Hepatocyte (in vitro differentiated cells): ENCODE measurements at regions not wholly inside any gene's neighbourhood (a gene's known extent, or its start where the extent isn't known, plus 50 kb on each side); places are given as distances from the start of the nearest gene placed in this dataset.

Experiments used
- DNase-seq: peaks from one replicate; pipeline ENCODE4 v3.0.0-alpha.2; 2016; ENCODE audit warnings: low spot score
- H2AFZ ChIP-seq: fragments of 200-600 bp; sonication (generic); 2 replicates; pipeline ENCODE4 v1.6.0; 2016; ENCODE audit warnings: antibody characterized with exemption, mild to moderate bottlenecking
- H3K27ac ChIP-seq: fragments of 200-600 bp; sonication (generic); 2 replicates; pipeline ENCODE4 v1.5.1; 2016; ENCODE audit warnings: mild to moderate bottlenecking
- H3K27me3 ChIP-seq: fragments of 200-600 bp; sonication (generic); 2 replicates; pipeline ENCODE4 v1.6.1; 2016
- H3K36me3 ChIP-seq: fragments of 200-600 bp; sonication (generic); replicated peaks from 2 replicates; pipeline ENCODE4 v1.5.1; 2016; ENCODE audit warnings: low read depth; ENCODE audit not compliant: insufficient read depth
- H3K4me1 ChIP-seq: fragments of 200-600 bp; sonication (generic); 2 replicates; pipeline ENCODE4 v1.5.1; 2016; ENCODE audit warnings: mild to moderate bottlenecking, moderate library complexity; ENCODE audit not compliant: insufficient read depth
- H3K4me2 ChIP-seq: fragments of 200-600 bp; sonication (generic); 2 replicates; pipeline ENCODE4 v1.6.0; 2016
- H3K4me3 ChIP-seq: fragments of 200-600 bp; sonication (generic); 2 replicates; pipeline ENCODE4 v1.5.1; 2016; ENCODE audit warnings: mild to moderate bottlenecking
- H3K79me2 ChIP-seq: fragments of 200-600 bp; sonication (generic); 2 replicates; pipeline ENCODE4 v1.6.0; 2017; ENCODE audit warnings: mild to moderate bottlenecking
- H3K9me2 ChIP-seq: fragments of 200-600 bp; sonication (generic); replicated peaks from 2 replicates; pipeline ENCODE4 v1.6.0; 2017; ENCODE audit warnings: mild to moderate bottlenecking; ENCODE audit not compliant: insufficient read depth
- H3K9me3 ChIP-seq: fragments of 200-600 bp; sonication (generic); 2 replicates; pipeline ENCODE4 v1.5.1; 2016; ENCODE audit warnings: low read depth, mild to moderate bottlenecking
- H4K20me1 ChIP-seq: fragments of 200-600 bp; sonication (generic); 2 replicates; pipeline ENCODE4 v1.6.0; 2016; ENCODE audit warnings: mild to moderate bottlenecking; ENCODE audit not compliant: insufficient read depth, poor library complexity, severe bottlenecking
- EZH2 ChIP-seq: fragments of 200-600 bp; sonication (generic); IDR thresholded peaks from 2 replicates; pipeline ENCODE4 v1.6.1; 2016; ENCODE audit warnings: antibody characterized with exemption, mild to moderate bottlenecking, borderline replicate concordance
- EZH2phosphoT487 ChIP-seq: fragments of 200-600 bp; sonication (generic); IDR thresholded peaks from one replicate; pipeline ENCODE4 v1.6.1; 2018; ENCODE audit warnings: antibody characterized with exemption, mild to moderate bottlenecking, low read depth, moderate library complexity; ENCODE audit not compliant: unreplicated experiment, severe bottlenecking
- WGBS: methylation state at CpG from one replicate; pipeline ENCODE4 v1.1.6; 2016; ENCODE audit warnings: low lambda C conversion rate; ENCODE audit errors: missing lambda C conversion rate; 5-methylcytosine and 5-hydroxymethylcytosine counted together
- TF ChIP-seq, protein P1 (sequence below): fragments of 200-600 bp; sonication (generic); IDR thresholded peaks from 2 replicates; pipeline ENCODE4 v1.5.1; 2016; ENCODE audit warnings: antibody characterized with exemption, mild to moderate bottlenecking; ENCODE audit not compliant: poor library complexity

DNA sequence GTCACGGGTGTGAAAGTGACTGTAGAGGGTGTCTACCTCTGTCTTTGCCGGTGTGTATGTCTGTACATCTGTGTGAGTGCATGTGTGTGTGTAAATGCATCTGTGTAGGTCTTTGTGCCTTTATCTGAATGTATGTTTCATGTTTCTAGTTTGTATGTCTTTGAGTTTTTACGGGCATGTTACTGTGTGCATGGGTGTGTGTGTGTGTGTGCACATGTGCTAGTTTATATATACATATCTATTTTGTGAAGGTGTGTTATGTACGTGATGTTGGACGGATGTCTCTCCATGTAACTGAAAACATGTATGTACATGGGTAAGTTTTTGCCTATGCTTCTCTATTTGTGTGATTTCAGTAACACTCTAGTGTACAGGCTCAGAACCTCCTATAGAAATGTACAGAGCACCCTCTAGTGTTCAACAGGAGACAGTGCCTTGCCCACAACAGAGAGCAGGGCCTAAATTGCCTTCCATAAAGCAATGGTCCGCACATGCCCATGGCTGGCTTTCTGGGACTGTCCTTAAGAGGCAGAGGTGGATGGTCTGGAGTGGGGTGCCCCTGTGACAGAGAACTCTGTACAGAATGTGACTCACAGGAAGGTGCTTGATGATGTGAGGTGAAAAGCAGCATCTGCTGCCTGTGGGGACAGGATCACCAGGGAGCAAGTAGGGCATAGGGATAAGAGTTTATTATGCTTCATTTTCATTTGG is 343.5 kb downstream of the RAPGEF2 start:
- Histone ChIP-seq H3K27me3 (no peaks in the 10 kb centered on the region), H3K36me3 (no peaks in the 10 kb centered on the region), H3K4me1 (peaks cover 6% of the 10 kb centered on the region), H2AFZ (peak overlapping the region; percentile 52), H3K9me2 (no peaks in the 10 kb centered on the region), H3K4me2 (no peak overlapping the region), H3K79me2 (no peaks in the 10 kb centered on the region), H4K20me1 (no peaks in the 10 kb centered on the region), H3K27ac (no peak overlapping the region), H3K4me3 (no peak overlapping the region), H3K9me3 (no peaks in the 10 kb centered on the region)
- peak; percentile 86 for DNase-seq
- TF ChIP-seq, protein P1, sequence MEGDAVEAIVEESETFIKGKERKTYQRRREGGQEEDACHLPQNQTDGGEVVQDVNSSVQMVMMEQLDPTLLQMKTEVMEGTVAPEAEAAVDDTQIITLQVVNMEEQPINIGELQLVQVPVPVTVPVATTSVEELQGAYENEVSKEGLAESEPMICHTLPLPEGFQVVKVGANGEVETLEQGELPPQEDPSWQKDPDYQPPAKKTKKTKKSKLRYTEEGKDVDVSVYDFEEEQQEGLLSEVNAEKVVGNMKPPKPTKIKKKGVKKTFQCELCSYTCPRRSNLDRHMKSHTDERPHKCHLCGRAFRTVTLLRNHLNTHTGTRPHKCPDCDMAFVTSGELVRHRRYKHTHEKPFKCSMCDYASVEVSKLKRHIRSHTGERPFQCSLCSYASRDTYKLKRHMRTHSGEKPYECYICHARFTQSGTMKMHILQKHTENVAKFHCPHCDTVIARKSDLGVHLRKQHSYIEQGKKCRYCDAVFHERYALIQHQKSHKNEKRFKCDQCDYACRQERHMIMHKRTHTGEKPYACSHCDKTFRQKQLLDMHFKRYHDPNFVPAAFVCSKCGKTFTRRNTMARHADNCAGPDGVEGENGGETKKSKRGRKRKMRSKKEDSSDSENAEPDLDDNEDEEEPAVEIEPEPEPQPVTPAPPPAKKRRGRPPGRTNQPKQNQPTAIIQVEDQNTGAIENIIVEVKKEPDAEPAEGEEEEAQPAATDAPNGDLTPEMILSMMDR, result peak; percentile 88
- no peak for TF ChIP-seq EZH2phosphoT487
- 52% methylated on average over 6 of the region's 6 CpGs for WGBS

GRCh38 chr4:159447296-159447695 is 344.4 kb downstream of the RAPGEF2 start:
- no peak overlapping the region for H2AFZ ChIP-seq
- no peaks in the 10 kb centered on the region for H4K20me1 ChIP-seq
- H3K27ac ChIP-seq, result no peak overlapping the region
- DNase-seq, result no peak
- H3K4me2 ChIP-seq, result no peak overlapping the region
- H3K4me1 ChIP-seq, result peaks cover 6% of the 10 kb centered on the region
- H3K4me3 ChIP-seq, result no peak overlapping the region
- no peaks in the 10 kb centered on the region for H3K9me3 ChIP-seq
- no peaks in the 10 kb centered on the region for H3K79me2 ChIP-seq
- no peaks in the 10 kb centered on the region for H3K36me3 ChIP-seq
- TF ChIP-seq EZH2phosphoT487 (no peak), EZH2 (no peak)
- TF ChIP-seq, protein P1, result no peak
- 76% methylated on average over 4 of the region's 4 CpGs for WGBS
- H3K27me3 ChIP-seq, result no peaks in the 10 kb centered on the region
- H3K9me2 ChIP-seq, result no peaks in the 10 kb centered on the region

DNA sequence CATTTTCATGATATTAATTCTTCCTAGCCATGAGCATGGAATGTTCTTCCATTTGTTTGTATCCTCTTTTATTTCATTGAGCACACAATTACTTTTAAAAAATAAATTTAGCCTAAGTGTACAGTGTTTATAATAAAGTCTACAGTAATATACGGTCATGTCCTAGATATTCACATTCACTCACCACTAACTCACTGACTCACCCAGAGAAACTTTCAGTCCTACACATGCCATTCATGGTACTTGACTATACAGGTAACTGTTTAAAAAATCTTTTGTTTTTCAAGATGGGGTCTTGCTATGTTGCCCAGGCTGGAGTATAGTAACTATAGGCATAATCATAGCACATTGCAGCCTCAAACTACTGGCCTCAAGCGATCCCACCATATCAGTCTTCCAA is 348.1 kb downstream of the RAPGEF2 start:
- H3K36me3 ChIP-seq, result no peaks in the 10 kb centered on the region

DNA sequence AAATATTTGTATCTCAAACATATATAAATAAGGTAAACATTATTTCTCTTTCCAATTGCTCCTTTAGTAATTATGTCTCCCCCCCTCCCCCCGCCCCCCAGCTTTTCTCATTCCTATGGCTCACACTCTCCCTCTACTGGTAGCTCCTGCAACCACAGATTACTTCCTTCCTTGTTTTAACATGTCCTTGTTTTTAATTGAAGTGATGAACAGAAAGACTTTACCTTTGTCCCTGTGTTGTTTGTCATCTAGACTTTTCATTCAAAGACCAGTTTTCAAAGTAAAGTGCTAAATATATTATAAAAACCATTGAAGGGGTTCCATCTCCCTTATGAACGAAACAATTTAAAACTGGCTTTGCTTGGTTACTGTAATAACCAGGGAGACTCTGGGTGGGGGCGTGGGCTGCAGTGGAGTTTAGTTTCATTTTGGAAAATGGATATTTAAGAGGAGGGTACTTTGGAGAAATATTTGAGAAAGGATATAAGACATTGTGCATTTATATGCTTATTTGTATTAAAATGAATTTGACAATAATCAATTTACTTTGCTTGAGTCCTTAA is 352.9 kb downstream of the RAPGEF2 start:
- Histone ChIP-seq H3K27me3 (no peaks in the 10 kb centered on the region), H3K4me3 (no peak overlapping the region), H3K9me3 (no peaks in the 10 kb centered on the region), H4K20me1 (no peaks in the 10 kb centered on the region), H3K4me2 (no peak overlapping the region), H3K79me2 (no peaks in the 10 kb centered on the region), H3K27ac (no peak overlapping the region), H2AFZ (peak overlapping the region; percentile 48), H3K9me2 (no peaks in the 10 kb centered on the region), H3K36me3 (no peaks in the 10 kb centered on the region), H3K4me1 (no peaks in the 10 kb centered on the region)
- WGBS, result 34% methylated on average over 3 of the region's 3 CpGs
- TF ChIP-seq, protein P1, result peak; percentile 68
- no peak for TF ChIP-seq EZH2phosphoT487
- peak; percentile 62 for DNase-seq

More for the DNA sequence above, 348.1 kb downstream of the RAPGEF2 start:
- Histone ChIP-seq H3K9me2 (no peaks in the 10 kb centered on the region), H2AFZ (no peak overlapping the region), H3K27me3 (no peaks in the 10 kb centered on the region), H4K20me1 (no peaks in the 10 kb centered on the region), H3K4me1 (no peaks in the 10 kb centered on the region), H3K4me2 (no peak overlapping the region), H3K27ac (no peak overlapping the region), H3K79me2 (no peaks in the 10 kb centered on the region), H3K9me3 (no peaks in the 10 kb centered on the region), H3K4me3 (no peak overlapping the region)
- no peak for DNase-seq
- TF ChIP-seq EZH2, result no peak
- WGBS, result 88% methylated on average over 2 of the region's 2 CpGs
